ENCODE measurements at regions not wholly inside any gene's neighbourhood (a gene's known extent, or its start where the extent isn't known, plus 50 kb on each side); places are given as distances from the start of the nearest gene placed in this dataset.

- H2BK120ac ChIP-seq (ENCODE audit: insufficient read depth, low read length, poor library complexity): no peak overlapping the region
- peak in 1 of 2 donors; percentile 88 for DNase-seq
- no peaks in the 10 kb centered on the region for H3K79me1 ChIP-seq (ENCODE audit: low read length)
- H3K4ac ChIP-seq (ENCODE audit: low read depth, low read length): no peak overlapping the region
- H4K12ac ChIP-seq (ENCODE audit: low read depth, low read length): no peak overlapping the region
- H2BK12ac ChIP-seq (ENCODE audit: low read length): no peak overlapping the region
- H4K8ac ChIP-seq (ENCODE audit: low read depth, low read length): no peak overlapping the region
- H3K27me3 ChIP-seq (ENCODE audit: insufficient read depth, low read length): no peaks in the 10 kb centered on the region
- H3K36me3 ChIP-seq (ENCODE audit: control insufficient read depth in 1 of 2, insufficient read depth in 2 of 2, low read length in 2 of 2): no peaks in the 10 kb centered on the region
- no peaks in the 10 kb centered on the region for H3K9me3 ChIP-seq (ENCODE audit: insufficient read depth, low read depth, low read length)
- no peak overlapping the region for H3K4me2 ChIP-seq (ENCODE audit: low read length)
- H3K4me1 ChIP-seq (ENCODE audit: control insufficient read depth in 1 of 2, insufficient read depth in 2 of 2, low read length in 2 of 2): no peaks in the 10 kb centered on the region
- H3K27ac ChIP-seq (ENCODE audit: low read depth, low read length): no peak overlapping the region
- H4K91ac ChIP-seq (ENCODE audit: low read depth, low read length): no peak overlapping the region
- no peak overlapping the region for H3K9ac ChIP-seq (ENCODE audit: low read length)
- H2AK5ac ChIP-seq (ENCODE audit: low read length): no peak overlapping the region
- no peak overlapping the region for H3K14ac ChIP-seq (ENCODE audit: low read length)
- no peak overlapping the region for H2AFZ ChIP-seq (ENCODE audit: insufficient read depth, low read length, poor library complexity)
- no peaks in the 10 kb centered on the region for H3K79me2 ChIP-seq (ENCODE audit: control insufficient read depth, insufficient read depth, low read length, poor library complexity)
- H2BK5ac ChIP-seq (ENCODE audit: low read depth, low read length, poor library complexity): no peak overlapping the region
- no peak overlapping the region for H3K18ac ChIP-seq (ENCODE audit: low read length)
- H3K23ac ChIP-seq (ENCODE audit: low read length): no peak overlapping the region
- H3K4me3 ChIP-seq (ENCODE audit: low read depth, low read length): no peak overlapping the region
Measured at GRCh38 chr17:14434506-14434905, 133.6 kb downstream of the HS3ST3B1 start.

GRCh38 chr17:14432079-14432478 is 131.2 kb downstream of the HS3ST3B1 start:
- H3K23ac ChIP-seq (ENCODE audit: low read length): no peak overlapping the region
- no peaks in the 10 kb centered on the region for H3K27me3 ChIP-seq (ENCODE audit: insufficient read depth, low read length)
- no peaks in the 10 kb centered on the region for H3K9me3 ChIP-seq (ENCODE audit: insufficient read depth, low read depth, low read length)
- H4K8ac ChIP-seq (ENCODE audit: low read depth, low read length): no peak overlapping the region
- no peak overlapping the region for H3K4ac ChIP-seq (ENCODE audit: low read depth, low read length)
- H3K36me3 ChIP-seq (ENCODE audit: control insufficient read depth in 1 of 2, insufficient read depth in 2 of 2, low read length in 2 of 2): no peaks in the 10 kb centered on the region
- no peak overlapping the region for H3K4me3 ChIP-seq (ENCODE audit: low read depth, low read length)
- H3K79me2 ChIP-seq (ENCODE audit: control insufficient read depth, insufficient read depth, low read length, poor library complexity): no peaks in the 10 kb centered on the region
- H3K18ac ChIP-seq (ENCODE audit: low read length): no peak overlapping the region
- no peak overlapping the region for H3K27ac ChIP-seq (ENCODE audit: low read depth, low read length)
- H2BK5ac ChIP-seq (ENCODE audit: low read depth, low read length, poor library complexity): no peak overlapping the region
- H2AFZ ChIP-seq (ENCODE audit: insufficient read depth, low read length, poor library complexity): no peak overlapping the region
- no peak overlapping the region for H2AK5ac ChIP-seq (ENCODE audit: low read length)
- H2BK12ac ChIP-seq (ENCODE audit: low read length): no peak overlapping the region
- H4K91ac ChIP-seq (ENCODE audit: low read depth, low read length): no peak overlapping the region
- no peak overlapping the region for H2BK120ac ChIP-seq (ENCODE audit: insufficient read depth, low read length, poor library complexity)
- no CpG with 5 or more reads among the region's 2 CpGs for WGBS (ENCODE audit: extremely low coverage, insufficient coverage, insufficient read length)
- H3K4me2 ChIP-seq (ENCODE audit: low read length): no peak overlapping the region
- H4K12ac ChIP-seq (ENCODE audit: low read depth, low read length): no peak overlapping the region
- no peaks in the 10 kb centered on the region for H3K4me1 ChIP-seq (ENCODE audit: control insufficient read depth in 1 of 2, insufficient read depth in 2 of 2, low read length in 2 of 2)
- H3K79me1 ChIP-seq (ENCODE audit: low read length): no peaks in the 10 kb centered on the region
- H3K9ac ChIP-seq (ENCODE audit: low read length): no peak overlapping the region
- DNase-seq: no peak
- no peak overlapping the region for H3K14ac ChIP-seq (ENCODE audit: low read length)

DNA sequence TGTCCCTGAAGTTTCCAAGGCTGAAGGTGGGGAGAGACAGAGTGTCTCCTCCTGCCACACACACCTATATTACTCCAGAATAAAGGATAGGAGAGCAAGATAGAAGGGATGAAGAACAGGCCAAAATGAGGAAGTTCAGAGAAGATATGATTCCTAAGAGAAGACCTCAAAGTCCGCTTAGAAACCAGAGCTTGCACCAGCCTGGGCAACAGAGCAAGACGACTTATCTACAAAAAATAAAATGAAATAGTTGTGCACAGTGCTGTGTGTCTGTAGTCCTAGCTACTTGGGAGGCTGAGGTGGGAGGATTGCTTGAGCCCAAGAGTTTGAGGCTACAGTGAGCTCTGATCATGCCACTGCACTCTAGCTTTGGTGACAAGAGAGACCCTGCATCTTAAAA is 128.2 kb downstream of the HS3ST3B1 start:
- H4K8ac ChIP-seq (ENCODE audit: low read depth, low read length): no peak overlapping the region
- no peak overlapping the region for H3K4me3 ChIP-seq (ENCODE audit: low read depth, low read length)
- no peak overlapping the region for H2AK5ac ChIP-seq (ENCODE audit: low read length)
- H3K4ac ChIP-seq (ENCODE audit: low read depth, low read length): no peak overlapping the region
- H3K23ac ChIP-seq (ENCODE audit: low read length): no peak overlapping the region
- H3K14ac ChIP-seq (ENCODE audit: low read length): no peak overlapping the region
- H3K18ac ChIP-seq (ENCODE audit: low read length): no peak overlapping the region
- H2AFZ ChIP-seq (ENCODE audit: insufficient read depth, low read length, poor library complexity): no peak overlapping the region
- H3K9me3 ChIP-seq (ENCODE audit: insufficient read depth, low read depth, low read length): no peaks in the 10 kb centered on the region
- H2BK5ac ChIP-seq (ENCODE audit: low read depth, low read length, poor library complexity): no peak overlapping the region
- no peak overlapping the region for H3K27ac ChIP-seq (ENCODE audit: low read depth, low read length)
- DNase-seq: no peak
- no peak overlapping the region for H4K12ac ChIP-seq (ENCODE audit: low read depth, low read length)
- no peaks in the 10 kb centered on the region for H3K79me2 ChIP-seq (ENCODE audit: control insufficient read depth, insufficient read depth, low read length, poor library complexity)
- no peak overlapping the region for H2BK120ac ChIP-seq (ENCODE audit: insufficient read depth, low read length, poor library complexity)
- no peaks in the 10 kb centered on the region for H3K79me1 ChIP-seq (ENCODE audit: low read length)
- H2BK12ac ChIP-seq (ENCODE audit: low read length): no peak overlapping the region
- no peaks in the 10 kb centered on the region for H3K36me3 ChIP-seq (ENCODE audit: control insufficient read depth in 1 of 2, insufficient read depth in 2 of 2, low read length in 2 of 2)
- H4K91ac ChIP-seq (ENCODE audit: low read depth, low read length): no peak overlapping the region
- no peak overlapping the region for H3K4me2 ChIP-seq (ENCODE audit: low read length)
- WGBS (ENCODE audit: extremely low coverage, insufficient coverage, insufficient read length): no CpG with 5 or more reads among the region's 2 CpGs
- H3K27me3 ChIP-seq (ENCODE audit: insufficient read depth, low read length): no peaks in the 10 kb centered on the region
- no peaks in the 10 kb centered on the region for H3K4me1 ChIP-seq (ENCODE audit: control insufficient read depth in 1 of 2, insufficient read depth in 2 of 2, low read length in 2 of 2)
- H3K9ac ChIP-seq (ENCODE audit: low read length): no peak overlapping the region

- no peaks in the 10 kb centered on the region for H3K27me3 ChIP-seq (ENCODE audit: insufficient read depth, low read length)
- no peak overlapping the region for H2AFZ ChIP-seq (ENCODE audit: insufficient read depth, low read length, poor library complexity)
- no peaks in the 10 kb centered on the region for H3K9me3 ChIP-seq (ENCODE audit: insufficient read depth, low read depth, low read length)
- no peak overlapping the region for H2BK12ac ChIP-seq (ENCODE audit: low read length)
- H4K91ac ChIP-seq (ENCODE audit: low read depth, low read length): no peak overlapping the region
- DNase-seq: no peak
- no peaks in the 10 kb centered on the region for H3K36me3 ChIP-seq (ENCODE audit: control insufficient read depth in 1 of 2, insufficient read depth in 2 of 2, low read length in 2 of 2)
- no peak overlapping the region for H4K8ac ChIP-seq (ENCODE audit: low read depth, low read length)
- H3K27ac ChIP-seq (ENCODE audit: low read depth, low read length): no peak overlapping the region
- H2BK5ac ChIP-seq (ENCODE audit: low read depth, low read length, poor library complexity): no peak overlapping the region
- H3K79me2 ChIP-seq (ENCODE audit: control insufficient read depth, insufficient read depth, low read length, poor library complexity): no peaks in the 10 kb centered on the region
- no peak overlapping the region for H2BK120ac ChIP-seq (ENCODE audit: insufficient read depth, low read length, poor library complexity)
- no peak overlapping the region for H3K4ac ChIP-seq (ENCODE audit: low read depth, low read length)
- H3K4me2 ChIP-seq (ENCODE audit: low read length): no peak overlapping the region
- H3K23ac ChIP-seq (ENCODE audit: low read length): no peak overlapping the region
- no peaks in the 10 kb centered on the region for H3K79me1 ChIP-seq (ENCODE audit: low read length)
- no CpG with 5 or more reads among the region's 1 CpG for WGBS (ENCODE audit: extremely low coverage, insufficient coverage, insufficient read length)
- H3K18ac ChIP-seq (ENCODE audit: low read length): no peak overlapping the region
- no peak overlapping the region for H3K9ac ChIP-seq (ENCODE audit: low read length)
- no peak overlapping the region for H4K12ac ChIP-seq (ENCODE audit: low read depth, low read length)
- H3K14ac ChIP-seq (ENCODE audit: low read length): no peak overlapping the region
- no peak overlapping the region for H2AK5ac ChIP-seq (ENCODE audit: low read length)
- no peaks in the 10 kb centered on the region for H3K4me1 ChIP-seq (ENCODE audit: control insufficient read depth in 1 of 2, insufficient read depth in 2 of 2, low read length in 2 of 2)
- no peak overlapping the region for H3K4me3 ChIP-seq (ENCODE audit: low read depth, low read length)
Measured at GRCh38 chr17:14428648-14429029, 127.8 kb downstream of the HS3ST3B1 start.
